ENCODE measurements at regions not wholly inside any gene's neighbourhood (a gene's known extent, or its start where the extent isn't known, plus 50 kb on each side); places are given as distances from the start of the nearest gene placed in this dataset.

- no peak for TF ChIP-seq CTCF (IDR thresholded peaks at IDR 0.05; ENCODE audit: poor library complexity)
- TF ChIP-seq EZH2 (IDR thresholded peaks at IDR 0.05; ENCODE audit: borderline replicate concordance), result no peak
Observed at GRCh38 chr10:109480836-109481235, 442.5 kb downstream of the XPNPEP1 start.
